HEK293 (cell line): ENCODE measurements at regions not wholly inside any gene's neighbourhood (a gene's known extent, or its start where the extent isn't known, plus 50 kb on each side); places are given as distances from the start of the nearest gene placed in this dataset.

Source experiments
- ZBTB8A ChIP-seq: fragments of 450-650 bp; formaldehyde crosslinking; IDR thresholded peaks from 2 replicates; pipeline ENCODE4 v1.5.1; 2016; ENCODE audit warnings: missing biosample characterization, missing genetic modification characterization
- ZNF174 ChIP-seq: fragments of 450-650 bp; formaldehyde crosslinking; IDR thresholded peaks from 2 replicates; pipeline ENCODE4 v1.5.0; 2017; ENCODE audit warnings: missing biosample characterization, mild to moderate bottlenecking, missing genetic modification characterization
- ZNF501 ChIP-seq: fragments of 450-650 bp; formaldehyde crosslinking; IDR thresholded peaks from 2 replicates; pipeline ENCODE4 v1.5.1; 2016; ENCODE audit warnings: missing biosample characterization, missing genetic modification characterization
- ZNF677 ChIP-seq: fragments of 450-650 bp; IDR thresholded peaks from 2 replicates; pipeline ENCODE4 v1.5.0; 2018; ENCODE audit warnings: missing biosample characterization, mild to moderate bottlenecking, missing genetic modification characterization, moderate library complexity
- ZNF747 ChIP-seq: fragments of 450-650 bp; formaldehyde crosslinking; IDR thresholded peaks from 2 replicates; pipeline ENCODE4 v1.5.1; 2016; ENCODE audit warnings: missing biosample characterization, missing genetic modification characterization
- TF ChIP-seq, protein P1 (sequence below): fragments of 450-650 bp; formaldehyde crosslinking; IDR thresholded peaks from 2 replicates; pipeline ENCODE4 v1.5.1; 2016; ENCODE audit warnings: missing biosample characterization, missing genetic modification characterization
- TF ChIP-seq, protein P2 (sequence below): fragments of 450-650 bp; formaldehyde crosslinking; IDR thresholded peaks from 2 replicates; pipeline ENCODE4 v1.5.1; 2016; ENCODE audit warnings: missing biosample characterization, missing genetic modification characterization

DNA sequence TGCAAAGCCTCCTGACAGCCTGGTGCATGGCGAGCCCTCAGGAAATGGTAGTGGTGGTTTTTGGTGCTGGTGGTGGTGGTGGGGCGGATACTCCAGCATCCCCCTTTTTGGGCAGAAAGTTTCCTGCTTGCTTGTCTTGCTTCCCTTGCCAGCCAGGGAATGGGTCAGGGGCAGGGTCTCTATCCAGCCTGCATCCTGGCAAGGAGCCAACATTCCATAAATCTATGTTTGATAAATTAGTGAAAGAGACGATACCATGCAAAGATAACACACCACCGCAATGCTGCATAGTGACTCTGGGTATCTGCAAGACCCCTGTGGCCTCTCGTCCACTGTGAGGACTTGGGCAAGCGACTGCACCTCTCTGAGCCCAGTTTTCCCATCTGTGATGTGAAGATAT lies 246.2 kb downstream of the LRFN2 start:
- TF ChIP-seq ZNF747, result no peak
- TF ChIP-seq ZBTB8A (tag by site-specific recombination), result no peak
- TF ChIP-seq, protein P1, sequence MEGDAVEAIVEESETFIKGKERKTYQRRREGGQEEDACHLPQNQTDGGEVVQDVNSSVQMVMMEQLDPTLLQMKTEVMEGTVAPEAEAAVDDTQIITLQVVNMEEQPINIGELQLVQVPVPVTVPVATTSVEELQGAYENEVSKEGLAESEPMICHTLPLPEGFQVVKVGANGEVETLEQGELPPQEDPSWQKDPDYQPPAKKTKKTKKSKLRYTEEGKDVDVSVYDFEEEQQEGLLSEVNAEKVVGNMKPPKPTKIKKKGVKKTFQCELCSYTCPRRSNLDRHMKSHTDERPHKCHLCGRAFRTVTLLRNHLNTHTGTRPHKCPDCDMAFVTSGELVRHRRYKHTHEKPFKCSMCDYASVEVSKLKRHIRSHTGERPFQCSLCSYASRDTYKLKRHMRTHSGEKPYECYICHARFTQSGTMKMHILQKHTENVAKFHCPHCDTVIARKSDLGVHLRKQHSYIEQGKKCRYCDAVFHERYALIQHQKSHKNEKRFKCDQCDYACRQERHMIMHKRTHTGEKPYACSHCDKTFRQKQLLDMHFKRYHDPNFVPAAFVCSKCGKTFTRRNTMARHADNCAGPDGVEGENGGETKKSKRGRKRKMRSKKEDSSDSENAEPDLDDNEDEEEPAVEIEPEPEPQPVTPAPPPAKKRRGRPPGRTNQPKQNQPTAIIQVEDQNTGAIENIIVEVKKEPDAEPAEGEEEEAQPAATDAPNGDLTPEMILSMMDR (tag by site-specific recombination), result no peak
- TF ChIP-seq ZNF501 (tag by site-specific recombination), result no peak
- no peak for TF ChIP-seq ZNF174 (tag by site-specific recombination)
- TF ChIP-seq ZNF677, result no peak
- TF ChIP-seq, protein P2, sequence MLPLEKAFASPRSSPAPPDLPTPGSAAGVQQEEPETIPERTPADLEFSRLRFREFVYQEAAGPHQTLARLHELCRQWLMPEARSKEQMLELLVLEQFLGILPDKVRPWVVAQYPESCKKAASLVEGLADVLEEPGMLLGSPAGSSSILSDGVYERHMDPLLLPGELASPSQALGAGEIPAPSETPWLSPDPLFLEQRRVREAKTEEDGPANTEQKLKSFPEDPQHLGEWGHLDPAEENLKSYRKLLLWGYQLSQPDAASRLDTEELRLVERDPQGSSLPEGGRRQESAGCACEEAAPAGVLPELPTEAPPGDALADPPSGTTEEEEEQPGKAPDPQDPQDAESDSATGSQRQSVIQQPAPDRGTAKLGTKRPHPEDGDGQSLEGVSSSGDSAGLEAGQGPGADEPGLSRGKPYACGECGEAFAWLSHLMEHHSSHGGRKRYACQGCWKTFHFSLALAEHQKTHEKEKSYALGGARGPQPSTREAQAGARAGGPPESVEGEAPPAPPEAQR (tag by site-specific recombination), result no peak
